ENCODE measurements at regions not wholly inside any gene's neighbourhood (a gene's known extent, or its start where the extent isn't known, plus 50 kb on each side); places are given as distances from the start of the nearest gene placed in this dataset.

DNA sequence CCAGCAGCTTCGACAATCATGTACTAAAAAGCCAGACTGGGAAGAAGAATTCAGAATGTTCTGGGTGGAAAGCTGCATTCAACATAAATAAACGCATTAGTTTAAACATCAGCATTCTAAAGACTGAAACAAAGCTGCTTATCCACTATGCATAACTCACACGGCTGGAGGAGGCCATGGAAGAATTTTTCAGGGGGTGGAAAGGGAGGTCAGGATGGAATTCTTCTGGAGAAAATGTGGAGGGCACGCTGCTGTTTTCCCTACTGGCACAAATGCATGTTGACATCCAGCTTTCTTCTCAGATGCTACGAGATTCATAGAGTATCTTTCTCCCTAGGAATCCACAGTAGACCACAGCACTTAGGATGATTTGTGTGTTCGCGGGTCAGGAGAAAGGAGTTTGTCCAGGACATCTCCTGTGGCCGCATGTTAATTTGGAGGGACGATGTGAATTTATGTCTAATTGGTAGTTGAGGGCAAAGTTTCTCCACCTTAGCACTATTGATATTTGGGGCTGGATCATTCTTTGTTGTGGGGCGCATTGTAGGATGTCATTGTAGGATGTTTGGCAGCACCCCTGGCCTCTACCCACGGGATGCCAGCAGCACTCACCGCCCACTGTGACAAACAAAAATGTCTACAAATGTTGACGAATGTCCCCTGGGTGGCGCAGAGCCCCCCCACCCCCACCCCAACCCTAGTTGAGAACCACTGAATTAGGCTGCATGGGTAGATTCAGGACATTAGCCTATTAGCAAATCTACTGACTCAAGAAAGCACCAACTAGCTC lies 86.5 kb upstream of the KAZN start:
- no peak for DNase-seq

DNA sequence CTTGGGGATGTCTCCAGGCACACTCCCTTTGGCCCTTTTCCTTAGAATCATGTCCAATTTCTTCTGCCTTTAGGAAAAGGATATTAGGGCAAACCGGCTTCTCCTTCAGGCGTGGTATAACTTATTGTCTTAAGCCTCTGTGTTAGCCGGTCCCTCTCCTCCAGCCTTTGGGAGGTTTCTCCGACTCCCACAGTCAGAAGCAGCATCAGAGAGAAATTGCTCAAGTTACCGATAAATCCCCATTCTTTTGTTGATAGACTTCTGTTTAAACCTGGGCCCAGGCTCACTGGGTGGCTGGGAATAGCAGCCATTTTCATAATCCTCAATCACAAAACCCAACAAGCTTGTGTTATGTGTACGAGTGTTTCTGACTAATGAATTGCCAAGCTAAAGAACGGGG lies 85.4 kb upstream of the KAZN start:
- no peak for DNase-seq

GRCh38 chr1:14514739-14515138 lies 83.7 kb upstream of the KAZN start:
- DNase-seq, result no peak

GRCh38 chr1:14516974-14517840 lies 81.3 kb upstream of the KAZN start:
- no peak for DNase-seq

- no peak for DNase-seq
Observed at GRCh38 chr1:14517841-14518180, 80.7 kb upstream of the KAZN start.

- no peak for DNase-seq
Observed at GRCh38 chr1:14519976-14520375, 78.5 kb upstream of the KAZN start.

DNA sequence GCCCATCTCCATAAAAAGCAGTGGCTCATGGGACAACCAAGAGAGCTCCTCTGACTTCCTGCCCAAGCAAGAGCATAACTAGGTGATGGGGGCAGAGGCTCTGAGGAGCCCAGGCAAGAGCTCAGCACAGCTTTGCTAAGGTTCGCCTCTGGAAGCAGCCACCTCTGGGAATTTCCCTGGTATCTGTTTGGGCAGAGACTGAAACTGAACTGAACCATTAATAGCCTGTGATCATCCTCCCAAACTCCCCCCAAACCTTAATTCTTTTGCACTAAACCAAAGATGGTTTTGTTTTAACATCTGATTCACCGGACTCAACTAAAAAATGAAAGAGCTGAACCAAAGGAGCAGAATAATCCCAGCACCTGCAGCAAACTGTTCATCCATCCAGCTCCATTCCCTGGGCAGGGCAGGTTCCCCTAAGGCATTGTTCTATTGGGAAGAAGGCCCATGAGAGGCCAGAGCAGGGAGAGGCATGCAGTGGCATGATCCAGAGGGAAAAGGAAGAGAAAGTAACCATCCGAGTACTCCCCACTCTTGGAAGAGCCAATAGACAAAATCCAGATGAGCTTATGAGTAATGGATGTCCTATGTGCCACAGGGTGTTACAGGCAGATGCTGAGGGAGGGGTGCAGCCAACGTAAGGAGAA lies 77.8 kb upstream of the KAZN start:
- no peak for DNase-seq

- no peak for DNase-seq
Observed at GRCh38 chr1:14521622-14522021, 76.9 kb upstream of the KAZN start.

DNA sequence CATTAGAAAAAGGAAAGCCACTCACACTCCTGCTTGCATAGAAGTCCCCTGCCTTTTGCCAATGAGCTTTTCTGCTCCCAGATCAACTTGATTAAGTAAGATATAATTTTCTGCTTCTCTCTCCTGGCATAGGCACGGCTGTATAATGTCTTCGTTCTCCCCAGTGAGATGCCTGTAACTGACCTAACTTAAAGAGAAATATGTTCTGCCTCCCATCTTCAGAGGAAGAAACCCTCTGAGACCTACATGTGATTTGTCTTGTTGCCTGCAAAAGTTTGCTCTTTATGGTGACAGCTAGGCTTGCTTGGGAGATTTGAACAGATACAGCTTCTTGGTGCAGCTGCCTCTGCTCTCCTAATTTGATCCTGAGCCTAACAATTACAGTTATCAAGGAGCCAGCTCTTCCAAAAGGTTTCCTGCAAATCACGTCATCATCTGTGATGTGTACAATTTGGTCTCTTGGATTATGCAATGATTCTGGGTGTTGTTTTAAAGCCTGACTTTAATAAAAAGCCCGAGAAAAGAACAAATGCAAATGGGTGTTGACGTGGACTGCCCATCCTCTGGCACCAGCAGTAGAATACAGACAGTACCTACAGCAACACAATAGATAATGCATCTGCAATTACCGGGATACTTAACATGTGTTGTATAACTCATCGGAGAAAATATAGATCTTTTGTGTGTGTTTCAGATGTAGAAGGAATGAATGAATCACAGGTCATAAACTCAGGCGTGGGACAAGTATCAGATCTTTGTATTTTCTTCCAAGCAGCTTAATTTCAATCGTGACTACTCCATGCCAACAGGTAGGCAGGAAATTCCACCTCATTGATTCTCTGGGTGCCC lies 76.2 kb upstream of the KAZN start:
- no peak for DNase-seq

DNA sequence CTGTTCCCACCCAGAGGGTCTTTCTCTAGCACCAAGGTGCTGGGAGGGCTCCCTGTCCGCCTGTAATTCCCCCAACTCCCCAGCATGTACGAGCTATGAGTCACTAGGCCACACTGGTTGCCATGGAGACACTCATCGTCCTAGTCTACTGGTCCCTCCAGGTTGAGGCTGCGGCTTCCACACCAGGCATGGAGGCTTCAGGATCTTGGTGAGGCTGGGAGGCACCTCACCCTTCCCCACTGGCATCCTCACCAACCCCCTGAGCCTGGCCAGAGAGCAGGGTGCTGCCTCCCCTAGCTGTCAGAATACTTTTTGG lies 75.6 kb upstream of the KAZN start:
- no peak for DNase-seq

GRCh38 chr1:14524826-14525636 lies 73.5 kb upstream of the KAZN start:
- DNase-seq, result no peak

DNA sequence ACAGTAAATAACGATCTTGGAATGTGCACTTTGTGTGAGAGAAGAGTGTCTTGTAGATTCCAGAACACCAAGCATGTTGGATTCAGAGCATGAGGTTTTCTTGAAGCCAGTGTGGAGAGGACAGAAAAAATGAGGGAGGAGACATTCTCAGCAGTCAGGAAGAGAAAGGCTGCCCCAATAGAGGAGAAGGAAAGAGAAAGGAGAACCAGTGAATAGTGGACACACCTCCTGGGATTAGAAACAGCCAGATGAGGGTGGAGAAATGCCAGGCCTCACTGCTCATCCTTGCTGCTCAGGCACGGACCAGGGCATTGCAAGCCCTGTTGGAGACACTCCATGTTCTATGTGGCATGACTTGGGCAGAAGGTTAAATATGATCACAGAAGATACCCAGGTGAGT lies 69.0 kb upstream of the KAZN start:
- DNase-seq, result no peak

- DNase-seq, result no peak
Observed at GRCh38 chr1:14531519-14531918, 67.0 kb upstream of the KAZN start.

- DNase-seq, result no peak
Observed at GRCh38 chr1:14535619-14536355, 62.7 kb upstream of the KAZN start.

- no peak for DNase-seq
Observed at GRCh38 chr1:14538335-14538734, 60.1 kb upstream of the KAZN start.

DNA sequence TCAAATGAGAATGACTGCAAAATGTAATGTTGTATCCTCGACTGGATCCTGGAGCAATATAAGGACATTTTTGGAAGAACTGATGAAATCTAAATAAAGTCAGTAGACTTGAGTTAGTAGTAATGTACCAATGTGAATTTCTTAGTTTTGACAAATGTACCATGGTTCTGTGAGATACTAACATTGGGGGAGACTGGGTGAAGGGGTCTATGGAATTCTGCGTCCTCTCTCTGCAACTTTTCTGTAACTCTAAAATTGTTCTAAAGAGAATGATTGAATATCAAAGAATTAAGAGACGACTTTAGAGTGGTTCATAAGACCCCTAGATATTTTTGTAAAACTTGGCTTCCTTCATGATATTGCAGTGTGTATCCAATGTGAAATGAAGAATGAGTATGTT lies 59.2 kb upstream of the KAZN start:
- DNase-seq, result no peak

GRCh38 chr1:14539953-14540563 lies 58.4 kb upstream of the KAZN start:
- DNase-seq, result no peak

DNA sequence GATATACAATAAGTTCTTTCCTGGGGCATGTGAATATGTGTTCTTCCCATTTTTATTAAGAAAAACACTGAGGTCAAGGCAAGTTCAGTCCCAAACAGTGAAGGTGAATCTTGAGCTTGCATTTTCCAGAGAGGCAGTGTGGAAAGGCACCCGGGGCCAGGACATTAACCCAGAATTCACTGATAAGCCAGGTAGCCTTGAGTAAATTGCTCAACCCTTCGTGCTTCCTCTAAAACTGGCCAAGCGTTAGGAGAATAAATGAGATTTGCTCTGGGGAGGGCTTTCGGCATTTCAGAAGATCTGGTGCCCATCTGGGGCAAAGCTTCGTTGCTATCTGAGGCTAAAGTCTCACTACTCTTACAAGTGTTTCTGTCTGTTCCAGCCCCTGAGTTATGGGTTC lies 57.1 kb upstream of the KAZN start:
- DNase-seq, result no peak

DNA sequence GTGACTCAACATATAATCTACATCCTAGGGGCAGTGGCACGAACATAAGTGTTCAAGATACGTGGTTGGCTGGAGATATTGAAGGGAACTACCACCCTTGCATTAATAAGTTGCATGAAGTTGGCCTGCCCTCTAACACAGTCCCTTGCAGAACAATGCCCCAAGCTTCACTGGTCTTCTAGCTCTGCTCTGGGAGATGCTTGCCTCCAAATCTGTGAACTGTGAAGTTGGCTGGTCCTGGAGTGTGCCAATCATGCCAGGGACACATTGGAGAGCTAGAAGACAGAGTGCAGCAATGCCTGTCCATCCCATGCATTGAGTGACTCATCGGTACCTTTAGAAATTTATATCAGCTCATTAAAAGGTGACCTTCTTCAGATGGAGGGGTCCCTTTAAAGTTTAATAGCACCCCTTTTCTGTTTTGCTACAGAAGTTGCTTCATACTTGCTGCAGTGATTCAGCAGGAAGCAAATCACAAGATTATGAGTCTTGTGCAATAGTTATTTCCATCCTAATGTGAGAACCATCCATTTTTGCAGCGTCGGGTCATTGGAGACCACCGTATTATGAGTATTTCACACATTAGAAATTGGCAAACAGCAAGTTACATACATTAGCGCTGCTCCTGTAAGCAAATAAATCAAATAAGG lies 55.2 kb upstream of the KAZN start:
- no peak for DNase-seq

GRCh38 chr1:14544319-14544718 lies 54.2 kb upstream of the KAZN start:
- DNase-seq, result no peak

Measured in stimulated activated naive CD4-positive, alpha-beta T cell treated with Interleukin-2 at 50 U/mL for 16 hours (primary cell).